ENCODE measurements at regions not wholly inside any gene's neighbourhood (a gene's known extent, or its start where the extent isn't known, plus 50 kb on each side); places are given as distances from the start of the nearest gene placed in this dataset.

- no peak overlapping the region for H2AFZ ChIP-seq (ENCODE audit: low read depth, low read length)
- FAIRE-seq (no peak), DNase-seq (ENCODE audit: extremely low read depth in 1 of 4, low spot score in 3 of 4) (no peak), ATAC-seq (no peak)
- intact Hi-C loops (cut with micrococcal nuclease), result no loop called here
- no peaks in the 10 kb centered on the region for H4K20me1 ChIP-seq (replicated peaks; ENCODE audit: control insufficient read depth, insufficient read depth, low read length)
- H3K27me3 ChIP-seq (ENCODE audit: control insufficient read depth in 2 of 2, insufficient read depth in 2 of 2, low read length in 2 of 2), result no peaks in the 10 kb centered on the region
- H3K27ac ChIP-seq (ENCODE audit: extremely low read depth, low read depth, low read length), result no peak overlapping the region
- no peaks in the 10 kb centered on the region for H3K79me2 ChIP-seq (ENCODE audit: control insufficient read depth, insufficient read depth, low read length)
- ChIA-PET CTCF (ENCODE audit: low intra/inter-chr PET ratio) (no interaction called here), POLR2A (no interaction called here)
- 2% methylated on average over 2 of the region's 2 CpGs for WGBS (ENCODE audit: insufficient coverage, low coverage, missing lambda C conversion rate)
- no TSS peak for BruUV-seq (replicated peaks)
- H3K4me2 ChIP-seq (ENCODE audit: insufficient read depth, low read length), result no peak overlapping the region
- H3K4me3 ChIP-seq, result no peak overlapping the region
- H3K36me3 ChIP-seq (ENCODE audit: control insufficient read depth, insufficient read depth, low read length), result no peaks in the 10 kb centered on the region
- H3K9me1 ChIP-seq (ENCODE audit: control insufficient read depth, insufficient read depth, low read length), result no peaks in the 10 kb centered on the region
- TF ChIP-seq CBX3 (IDR thresholded peaks at IDR 0.05; ENCODE audit: borderline replicate concordance in 1 of 2, low read length in 2 of 2) (no peak), SP2 (IDR thresholded peaks at IDR 0.05; ENCODE audit: extremely low read depth, low read depth, low read length, poor library complexity, severe bottlenecking) (no peak), HES1 (IDR thresholded peaks at IDR 0.05; ENCODE audit: low read depth) (no peak), RBFOX2 (IDR thresholded peaks at IDR 0.05; ENCODE audit: low read depth, low read length) (no peak), HNRNPUL1 (IDR thresholded peaks at IDR 0.05; ENCODE audit: low read length) (no peak), KDM4B (IDR thresholded peaks at IDR 0.05; ENCODE audit: borderline replicate concordance in 2 of 2, low read depth in 1 of 2) (no peak), ZBTB8A (IDR thresholded peaks at IDR 0.05; ENCODE audit: partially characterized antibody) (no peak)
- H3K9ac ChIP-seq (ENCODE audit: insufficient read depth in 1 of 2, low read depth in 2 of 2, low read length in 2 of 2), result no peak overlapping the region
- H3K4me1 ChIP-seq (replicated peaks in 1 of 2; ENCODE audit: control insufficient read depth in 2 of 2, insufficient read depth in 2 of 2, low read length in 2 of 2), result no peaks in the 10 kb centered on the region
- in situ Hi-C loops (cut with MboI), result no loop called here
- no peaks in the 10 kb centered on the region for H3K9me3 ChIP-seq (replicated peaks; ENCODE audit: control insufficient read depth, insufficient read depth, low read depth, low read length)
These were observed 121.4 kb upstream of the GORAB start for GRCh38 chr1:170410401-170411166.
